OCI-LY1 (cell line): ENCODE measurements at regions not wholly inside any gene's neighbourhood (a gene's known extent, or its start where the extent isn't known, plus 50 kb on each side); places are given as distances from the start of the nearest gene placed in this dataset.

ENCODE experiments used
- H2AFZ ChIP-seq: fragments of 200-600 bp; sonication (generic), shearing (Covaris generic); 2 replicates; pipeline ENCODE4 v1.6.0; 2014; ENCODE audit warnings: antibody characterized with exemption, mild to moderate bottlenecking, low read length
- H3F3A ChIP-seq: fragments of 200-600 bp; sonication (generic), shearing (Covaris generic); 2 replicates; pipeline ENCODE4 v1.6.0; 2014; ENCODE audit warnings: mild to moderate bottlenecking, antibody characterized with exemption, low read length, moderate library complexity; ENCODE audit not compliant: insufficient read depth
- H3K27ac ChIP-seq: fragments of 200-600 bp; sonication (generic); 2 replicates; pipeline ENCODE4 v1.5.1; 2014; ENCODE audit warnings: low read length, mixed run types, mild to moderate bottlenecking, low read depth; ENCODE audit not compliant: poor library complexity, severe bottlenecking
- H3K27me3 ChIP-seq: fragments of 200-600 bp; sonication (generic); 2 replicates; pipeline ENCODE4 v1.6.0; 2014; ENCODE audit warnings: antibody characterized with exemption, mild to moderate bottlenecking, low read length, moderate library complexity; ENCODE audit not compliant: insufficient read depth
- H3K36me3 ChIP-seq: fragments of 200-600 bp; sonication (generic); 2 replicates; pipeline ENCODE4 v1.6.1; 2014; ENCODE audit warnings: mild to moderate bottlenecking, antibody characterized with exemption, low read length, moderate library complexity, mixed read lengths; ENCODE audit not compliant: insufficient read depth
- H3K4me1 ChIP-seq: fragments of 200-600 bp; sonication (generic); 2 replicates; pipeline ENCODE4 v1.5.1; 2014; ENCODE audit warnings: mild to moderate bottlenecking, low read length, moderate library complexity; ENCODE audit not compliant: insufficient read depth, severe bottlenecking
- H3K4me2 ChIP-seq: fragments of 200-600 bp; sonication (generic), shearing (Covaris generic); 2 replicates; pipeline ENCODE4 v1.6.1; 2014; ENCODE audit warnings: low read length
- H3K4me3 ChIP-seq: fragments of 200-600 bp; sonication (generic); 2 replicates; pipeline ENCODE4 v1.5.1; 2014; ENCODE audit warnings: low read length, low read depth, mild to moderate bottlenecking, mixed read lengths; ENCODE audit not compliant: poor library complexity, severe bottlenecking
- H3K79me2 ChIP-seq: fragments of 200-600 bp; shearing (Covaris generic); 2 replicates; pipeline ENCODE4 v1.6.1; 2016; ENCODE audit warnings: mixed run types, low read length, mixed read lengths; ENCODE audit not compliant: insufficient read depth
- H3K9ac ChIP-seq: fragments of 200-600 bp; sonication (generic), shearing (Covaris generic); 2 replicates; pipeline ENCODE4 v1.6.1; 2014; ENCODE audit warnings: mild to moderate bottlenecking, low read length, mixed read lengths
- H3K9me2 ChIP-seq: fragments of 200-600 bp; sonication (generic), shearing (Covaris generic); 2 replicates; pipeline ENCODE4 v1.6.1; 2014; ENCODE audit warnings: low read depth, mild to moderate bottlenecking, low read length, mixed read lengths
- H3K9me3 ChIP-seq: fragments of 200-600 bp; shearing (Covaris generic); 2 replicates; pipeline ENCODE4 v1.6.1; 2014; ENCODE audit warnings: low read length, mixed read lengths
- H4K20me1 ChIP-seq: fragments of 200-600 bp; sonication (generic), shearing (Covaris generic); 2 replicates; pipeline ENCODE4 v1.6.0; 2016; ENCODE audit warnings: mild to moderate bottlenecking, low read length; ENCODE audit not compliant: insufficient read depth
- EZH2 ChIP-seq: fragments of 200-600 bp; sonication (generic), shearing (Covaris generic); IDR thresholded peaks from 2 replicates; pipeline ENCODE4 v1.8.0; 2017; ENCODE audit warnings: borderline replicate concordance, mixed run types, mild to moderate bottlenecking, antibody characterized with exemption, low read length, moderate library complexity, mixed read lengths
- TF ChIP-seq, protein P1 (sequence below): fragments of 200-600 bp; sonication (generic), shearing (Covaris generic); IDR thresholded peaks from 2 replicates; pipeline ENCODE4 v1.5.1; 2017; ENCODE audit warnings: mild to moderate bottlenecking, antibody characterized with exemption, low read length, moderate library complexity, mixed read lengths

- H3K9me2 ChIP-seq = no peaks in the 10 kb centered on the region
- H3F3A ChIP-seq = no peaks in the 10 kb centered on the region
- no peak overlapping the region for H3K9ac ChIP-seq
- no peak overlapping the region for H2AFZ ChIP-seq
- no peaks in the 10 kb centered on the region for H3K4me1 ChIP-seq
- no peaks in the 10 kb centered on the region for H3K27me3 ChIP-seq
- no peaks in the 10 kb centered on the region for H4K20me1 ChIP-seq
- TF ChIP-seq EZH2 = no peak
- TF ChIP-seq, protein P1, sequence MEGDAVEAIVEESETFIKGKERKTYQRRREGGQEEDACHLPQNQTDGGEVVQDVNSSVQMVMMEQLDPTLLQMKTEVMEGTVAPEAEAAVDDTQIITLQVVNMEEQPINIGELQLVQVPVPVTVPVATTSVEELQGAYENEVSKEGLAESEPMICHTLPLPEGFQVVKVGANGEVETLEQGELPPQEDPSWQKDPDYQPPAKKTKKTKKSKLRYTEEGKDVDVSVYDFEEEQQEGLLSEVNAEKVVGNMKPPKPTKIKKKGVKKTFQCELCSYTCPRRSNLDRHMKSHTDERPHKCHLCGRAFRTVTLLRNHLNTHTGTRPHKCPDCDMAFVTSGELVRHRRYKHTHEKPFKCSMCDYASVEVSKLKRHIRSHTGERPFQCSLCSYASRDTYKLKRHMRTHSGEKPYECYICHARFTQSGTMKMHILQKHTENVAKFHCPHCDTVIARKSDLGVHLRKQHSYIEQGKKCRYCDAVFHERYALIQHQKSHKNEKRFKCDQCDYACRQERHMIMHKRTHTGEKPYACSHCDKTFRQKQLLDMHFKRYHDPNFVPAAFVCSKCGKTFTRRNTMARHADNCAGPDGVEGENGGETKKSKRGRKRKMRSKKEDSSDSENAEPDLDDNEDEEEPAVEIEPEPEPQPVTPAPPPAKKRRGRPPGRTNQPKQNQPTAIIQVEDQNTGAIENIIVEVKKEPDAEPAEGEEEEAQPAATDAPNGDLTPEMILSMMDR = no peak
- H3K27ac ChIP-seq = no peak overlapping the region
- H3K36me3 ChIP-seq = no peaks in the 10 kb centered on the region
- H3K4me2 ChIP-seq = no peak overlapping the region
- no peaks in the 10 kb centered on the region for H3K79me2 ChIP-seq
- H3K4me3 ChIP-seq = no peak overlapping the region
- H3K9me3 ChIP-seq = no peaks in the 10 kb centered on the region
These were observed 55.2 kb downstream of the MAGEC2 start for GRCh38 chrX:142149919-142150318.

- H3K9me2 ChIP-seq = no peaks in the 10 kb centered on the region
- H3K27ac ChIP-seq = no peak overlapping the region
- no peak overlapping the region for H3K4me3 ChIP-seq
- H3K4me2 ChIP-seq = no peak overlapping the region
- no peaks in the 10 kb centered on the region for H3K36me3 ChIP-seq
- TF ChIP-seq, protein P1 = no peak
- no peak for TF ChIP-seq EZH2
- H3F3A ChIP-seq = no peaks in the 10 kb centered on the region
- H2AFZ ChIP-seq = no peak overlapping the region
- H3K9me3 ChIP-seq = no peaks in the 10 kb centered on the region
- H4K20me1 ChIP-seq = no peaks in the 10 kb centered on the region
- no peaks in the 10 kb centered on the region for H3K27me3 ChIP-seq
- no peaks in the 10 kb centered on the region for H3K4me1 ChIP-seq
- H3K9ac ChIP-seq = no peak overlapping the region
- no peaks in the 10 kb centered on the region for H3K79me2 ChIP-seq
These were observed 70.6 kb downstream of the MAGEC2 start for GRCh38 chrX:142134533-142134932.

GRCh38 chrX:142096253-142096652, 108.8 kb downstream of the MAGEC2 start:
- no peak for TF ChIP-seq EZH2
- TF ChIP-seq, protein P1 = no peak

More at GRCh38 chrX:142096253-142096652, 108.8 kb downstream of the MAGEC2 start:
- no peak overlapping the region for H3K9ac ChIP-seq
- no peaks in the 10 kb centered on the region for H4K20me1 ChIP-seq
- H3K79me2 ChIP-seq = no peaks in the 10 kb centered on the region
- no peak overlapping the region for H3K4me3 ChIP-seq
- H3K27me3 ChIP-seq = no peaks in the 10 kb centered on the region
- no peaks in the 10 kb centered on the region for H3K4me1 ChIP-seq
- no peaks in the 10 kb centered on the region for H3K36me3 ChIP-seq
- H3F3A ChIP-seq = no peaks in the 10 kb centered on the region
- H3K9me3 ChIP-seq = no peaks in the 10 kb centered on the region
- H2AFZ ChIP-seq = no peak overlapping the region
- no peak overlapping the region for H3K4me2 ChIP-seq
- no peaks in the 10 kb centered on the region for H3K9me2 ChIP-seq
- no peak overlapping the region for H3K27ac ChIP-seq
